ENCODE measurements at regions not wholly inside any gene's neighbourhood (a gene's known extent, or its start where the extent isn't known, plus 50 kb on each side); places are given as distances from the start of the nearest gene placed in this dataset.

GRCh38 chr13:50701469-50701868 lies 142.0 kb downstream of the DLEU7 start:
- H3K27me3 ChIP-seq (ENCODE audit: insufficient read depth, low read length) = no peaks in the 10 kb centered on the region
- no peak overlapping the region for H3K4me2 ChIP-seq (ENCODE audit: insufficient read depth, insufficient read length, low read length)
- Mint-ChIP-seq H3K36me3 (ENCODE audit: insufficient read depth in 1 of 3, low read depth in 3 of 3) (no peaks in the 10 kb centered on the region; a peak in 1 of 7 replicates), H3K27me3 (ENCODE audit: low read depth) (no peaks in the 10 kb centered on the region), H3K4me1 (peaks cover 23 to 32% of the 10 kb centered on the region in 2 experiments), H3K27ac (no peak overlapping the region), H3K9me3 (no peaks in the 10 kb centered on the region), H3K4me3 (no peak overlapping the region)
- H3K79me2 ChIP-seq (ENCODE audit: insufficient read depth, low read length) = no peaks in the 10 kb centered on the region
- no peaks in the 10 kb centered on the region for H3K79me1 ChIP-seq (ENCODE audit: insufficient read depth, low read depth, low read length, poor library complexity, severe bottlenecking)
- no peaks in the 10 kb centered on the region for H4K20me1 ChIP-seq (ENCODE audit: control insufficient read depth, insufficient read depth, insufficient read length)
- H4K5ac ChIP-seq (ENCODE audit: insufficient read length, low read depth, low read length) = no peak overlapping the region
- H2AK5ac ChIP-seq (ENCODE audit: insufficient read length, low read length) = no peak overlapping the region
- no CpG with 5 or more reads among the region's 2 CpGs for WGBS (ENCODE audit: extremely low coverage, insufficient read length, low lambda C conversion rate)
- H3K9me3 ChIP-seq (ENCODE audit: control insufficient read depth, low read depth, low read length) = no peaks in the 10 kb centered on the region
- no peak overlapping the region for H2AFZ ChIP-seq (ENCODE audit: low read length)
- H3K27ac ChIP-seq (ENCODE audit: insufficient read length, low read depth, low read length) = no peak overlapping the region
- no peak overlapping the region for H2BK12ac ChIP-seq (ENCODE audit: insufficient read length, low read depth, low read length)
- no peak overlapping the region for H3K4ac ChIP-seq (ENCODE audit: low read depth, low read length)
- H3K23ac ChIP-seq (ENCODE audit: insufficient read length, low read depth, low read length) = no peak overlapping the region
- no peak for TF ChIP-seq CTCF (conservative IDR thresholded peaks at IDR 0.05)
- H3K18ac ChIP-seq (ENCODE audit: insufficient read length, low read depth, low read length) = no peak overlapping the region
- H4K8ac ChIP-seq (replicated peaks; ENCODE audit: insufficient read length, low read depth, low read length) = no peak overlapping the region
- H3T11ph ChIP-seq (ENCODE audit: low read length) = no peak overlapping the region
- no peak overlapping the region for H3K14ac ChIP-seq (ENCODE audit: insufficient read depth, low read length)
- no peaks in the 10 kb centered on the region for H3K23me2 ChIP-seq (ENCODE audit: insufficient read length, low read depth, low read length, poor library complexity, severe bottlenecking)
- H3K56ac ChIP-seq (ENCODE audit: insufficient read length, low read depth, low read length) = no peak overlapping the region
- peaks cover 2% of the 10 kb centered on the region; the same call in 1 of the 2 replicates for H3K4me1 ChIP-seq (ENCODE audit: insufficient read depth, low read length)
- H2BK15ac ChIP-seq (ENCODE audit: low read depth, low read length) = no peak overlapping the region
- H4K91ac ChIP-seq (ENCODE audit: insufficient read length, low read depth, low read length) = no peak overlapping the region
- H2BK120ac ChIP-seq (ENCODE audit: low read depth, low read length, poor library complexity, severe bottlenecking) = no peak overlapping the region
- no peak overlapping the region for H2BK5ac ChIP-seq (ENCODE audit: insufficient read length, low read length)
- H2BK20ac ChIP-seq (ENCODE audit: low read depth, low read length, poor library complexity, severe bottlenecking) = no peak overlapping the region
- no peak overlapping the region for H3K9ac ChIP-seq (ENCODE audit: extremely low read depth, insufficient read length, low read length)
- DNase-seq = no peak

All from H9 (cell line).